GM19468 (cell line): ENCODE measurements at regions not wholly inside any gene's neighbourhood (a gene's known extent, or its start where the extent isn't known, plus 50 kb on each side); places are given as distances from the start of the nearest gene placed in this dataset.
"Not testable (repeated sequence)": the region's sequence is repeated elsewhere in the genome, so short reads cannot be mapped to it uniquely, and the experiment has no call there.

Experiments used
- ATAC-seq: cut with Tn5 transposase; IDR thresholded peaks from one replicate; pipeline ENCODE4 v1.9.1; 2021; ENCODE audit warnings: mild to moderate bottlenecking, moderate library complexity, moderate number of reproducible peaks; ENCODE audit not compliant: unreplicated experiment; ENCODE audit errors: extremely low read depth

GRCh38 chr3:89533275-89533674 is 425.9 kb downstream of the EPHA3 start:
- ATAC-seq = no peak

DNA sequence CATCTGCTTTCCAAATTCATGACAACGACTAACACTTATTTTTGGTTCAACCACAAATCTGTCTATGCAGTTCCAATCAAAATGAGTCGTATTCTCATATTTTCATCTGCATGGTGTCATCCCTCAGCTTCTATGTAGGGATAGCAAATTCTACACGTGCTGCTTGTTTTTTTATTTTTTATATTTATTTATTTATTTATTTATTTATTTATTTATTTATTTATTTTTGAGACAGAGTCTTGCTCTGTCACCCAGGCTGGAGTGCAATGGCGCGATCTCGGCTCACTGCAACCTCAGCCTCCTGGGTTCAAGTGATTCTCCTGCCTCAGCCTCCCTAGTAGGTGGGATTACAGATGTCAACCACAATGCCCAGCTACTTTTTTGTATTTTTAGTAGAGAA is 447.2 kb downstream of the EPHA3 start:
- ATAC-seq = not testable (repeated sequence)

DNA sequence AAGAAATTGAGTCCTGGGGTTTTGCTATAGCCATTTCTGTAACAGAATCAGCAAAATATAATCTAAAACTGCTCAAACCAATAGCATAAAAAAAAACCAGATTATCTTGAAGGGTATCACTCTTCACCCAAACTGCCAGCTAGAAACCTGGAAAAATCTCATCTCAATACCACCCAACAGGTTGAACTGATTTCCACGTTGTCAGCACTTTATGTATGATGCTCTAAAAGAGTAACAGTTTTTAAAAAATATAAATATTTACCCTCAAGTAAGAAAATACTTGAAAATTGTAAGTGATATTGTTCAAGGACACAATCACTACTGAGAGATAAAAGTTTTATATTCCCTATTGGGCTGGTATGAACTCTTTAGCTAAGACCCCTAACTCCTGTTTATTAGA is 451.3 kb downstream of the EPHA3 start:
- ATAC-seq = no peak

- no peak for ATAC-seq
Observed at GRCh38 chr3:89560568-89560967, 453.1 kb downstream of the EPHA3 start.

DNA sequence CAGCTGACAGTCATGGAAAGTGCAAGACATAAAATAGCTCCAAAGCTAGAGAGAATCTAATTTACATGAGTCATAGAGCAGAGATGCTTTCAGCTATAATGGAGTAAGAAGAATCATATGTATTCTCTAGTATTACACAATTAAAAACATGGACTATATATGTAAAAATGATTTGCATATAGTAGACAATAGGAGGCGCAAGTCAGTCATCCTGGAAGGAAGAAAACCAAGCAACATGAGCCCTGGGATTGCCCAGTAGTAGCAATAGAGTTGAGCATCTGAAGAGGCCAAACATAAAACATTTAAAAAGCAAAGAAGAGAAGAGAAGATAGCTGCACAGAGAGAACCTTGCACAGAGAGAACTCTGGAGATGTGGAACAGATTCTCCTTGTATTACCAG is 455.0 kb downstream of the EPHA3 start:
- no peak for ATAC-seq

DNA sequence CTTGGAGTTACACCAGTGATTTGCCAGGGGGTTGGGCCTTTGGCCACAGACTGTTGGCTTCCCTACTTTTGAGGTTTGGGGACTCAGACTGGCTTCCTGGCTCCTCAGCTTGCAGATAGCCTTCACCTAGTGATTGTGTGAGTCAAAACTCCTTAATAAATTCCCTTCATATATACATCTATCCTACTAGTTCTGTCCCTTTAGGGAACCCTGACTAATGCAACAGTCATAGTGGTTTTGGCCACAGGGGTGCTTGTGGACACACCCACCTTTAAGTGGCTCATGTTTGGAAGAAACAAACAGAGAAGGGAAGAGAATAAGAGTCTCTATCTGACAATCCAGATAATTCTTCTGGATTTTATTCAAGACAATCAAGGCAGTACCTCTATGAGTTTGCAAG is 457.7 kb downstream of the EPHA3 start:
- ATAC-seq = no peak

DNA sequence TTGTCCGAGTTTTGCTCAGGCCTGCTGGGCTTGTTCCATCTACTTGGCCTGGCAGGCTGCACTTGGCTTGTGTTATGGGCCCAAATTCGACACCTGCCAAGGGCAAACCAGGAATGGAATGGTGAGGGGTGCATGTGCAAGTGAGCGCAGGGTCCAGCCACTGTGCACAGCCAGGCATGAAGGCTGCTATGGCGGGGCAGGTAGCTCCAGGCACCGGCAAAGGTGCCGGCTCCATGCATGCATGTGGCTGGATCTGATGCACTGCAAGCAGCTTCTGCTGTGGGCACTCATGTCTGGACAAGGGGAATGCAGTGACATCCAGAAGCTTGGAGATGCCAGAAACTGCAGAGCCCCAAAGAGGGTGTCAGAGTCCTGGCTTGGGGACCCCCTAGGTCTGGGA is 463.0 kb downstream of the EPHA3 start:
- no peak for ATAC-seq

DNA sequence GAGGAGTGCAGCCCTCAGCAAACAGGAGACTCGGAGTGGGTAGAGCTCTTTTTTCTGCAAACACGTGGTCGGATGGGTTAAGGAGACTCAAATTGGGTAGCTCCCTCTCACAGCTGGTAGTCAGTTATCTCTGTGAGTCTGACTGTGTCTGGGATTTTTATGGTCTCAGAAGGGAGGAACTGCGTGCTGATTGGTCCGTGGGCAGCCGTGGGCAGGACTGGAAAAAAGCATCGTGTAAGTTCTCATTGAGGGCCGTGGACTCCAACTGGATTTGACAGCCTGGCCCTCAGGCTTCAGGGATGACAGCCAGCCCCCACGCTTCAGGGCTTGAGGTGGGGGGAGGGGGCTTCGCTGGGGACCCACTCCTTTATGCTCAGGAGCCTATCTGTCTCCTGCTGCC is 463.9 kb downstream of the EPHA3 start:
- ATAC-seq = no peak

- no peak for ATAC-seq
Observed at GRCh38 chr3:89571707-89572106, 464.3 kb downstream of the EPHA3 start.

DNA sequence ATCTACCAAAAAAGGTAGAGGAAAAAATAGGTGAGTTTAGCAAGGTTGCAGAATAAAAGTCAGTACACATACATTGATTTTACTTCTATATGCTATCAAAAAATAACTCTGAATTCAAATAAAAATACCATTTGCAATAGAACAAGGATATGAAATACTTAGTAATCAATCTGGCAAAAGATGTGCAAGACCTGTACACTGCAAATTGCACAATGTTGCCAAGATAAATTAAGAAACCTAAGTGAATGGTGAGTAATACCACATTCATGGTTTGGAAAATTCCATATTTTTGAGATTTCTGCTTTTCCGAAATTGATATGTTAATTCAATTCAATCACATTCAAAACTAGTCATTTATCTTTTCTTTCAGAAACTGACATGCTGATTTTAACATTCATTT is 464.8 kb downstream of the EPHA3 start:
- ATAC-seq = no peak

GRCh38 chr3:89576417-89576816 is 469.0 kb downstream of the EPHA3 start:
- no peak for ATAC-seq

GRCh38 chr3:89577637-89578530 is 470.5 kb downstream of the EPHA3 start:
- no peak for ATAC-seq

DNA sequence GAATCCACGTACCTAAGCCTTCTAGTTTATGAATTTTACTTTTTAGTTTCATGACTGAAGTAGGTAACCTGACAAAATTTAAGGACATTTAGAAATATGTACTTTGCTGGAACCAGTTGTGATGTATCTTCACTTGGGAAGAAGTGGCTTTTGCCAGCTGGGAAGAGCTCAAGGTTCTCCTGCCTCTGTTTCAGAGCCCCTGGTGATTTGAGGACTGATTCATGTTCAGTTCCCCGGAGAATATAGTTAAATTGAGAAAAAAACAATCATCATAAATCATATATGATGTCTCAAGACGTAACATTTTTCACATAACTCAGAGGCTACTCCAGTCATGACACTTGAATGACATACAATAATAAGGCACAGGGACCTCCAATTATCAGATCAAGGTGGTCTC is 473.4 kb downstream of the EPHA3 start:
- no peak for ATAC-seq

- no peak for ATAC-seq
Observed at GRCh38 chr3:89584398-89584797, 477.0 kb downstream of the EPHA3 start.

GRCh38 chr3:89586256-89586655 is 478.8 kb downstream of the EPHA3 start:
- ATAC-seq = no peak

DNA sequence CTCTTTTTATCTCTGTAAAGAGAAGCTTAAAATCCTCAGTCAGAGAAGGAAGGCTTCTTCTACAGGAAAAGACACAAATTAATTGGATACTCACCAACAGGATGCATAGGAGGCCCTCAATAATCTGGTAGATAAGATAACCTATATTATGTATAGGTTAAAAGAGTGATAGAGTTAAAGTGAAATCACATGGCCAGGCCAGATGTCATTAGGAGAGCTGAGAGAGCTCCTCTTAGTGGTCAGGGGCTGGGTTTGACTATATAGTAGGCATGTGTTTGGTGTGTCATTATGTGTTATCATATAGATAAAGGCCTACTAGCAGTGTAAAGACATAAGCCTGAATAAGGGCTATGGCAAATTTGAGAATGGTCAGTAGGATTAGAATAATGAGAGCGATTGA is 479.3 kb downstream of the EPHA3 start:
- no peak for ATAC-seq

- no peak for ATAC-seq
Observed at GRCh38 chr3:89606151-89606550, 498.7 kb downstream of the EPHA3 start.

GRCh38 chr3:89612027-89612426 is 504.6 kb downstream of the EPHA3 start:
- ATAC-seq = no peak

- ATAC-seq = no peak
Observed at GRCh38 chr3:89613241-89613640, 505.8 kb downstream of the EPHA3 start.

GRCh38 chr3:89617706-89618105 is 510.3 kb downstream of the EPHA3 start:
- ATAC-seq = no peak

DNA sequence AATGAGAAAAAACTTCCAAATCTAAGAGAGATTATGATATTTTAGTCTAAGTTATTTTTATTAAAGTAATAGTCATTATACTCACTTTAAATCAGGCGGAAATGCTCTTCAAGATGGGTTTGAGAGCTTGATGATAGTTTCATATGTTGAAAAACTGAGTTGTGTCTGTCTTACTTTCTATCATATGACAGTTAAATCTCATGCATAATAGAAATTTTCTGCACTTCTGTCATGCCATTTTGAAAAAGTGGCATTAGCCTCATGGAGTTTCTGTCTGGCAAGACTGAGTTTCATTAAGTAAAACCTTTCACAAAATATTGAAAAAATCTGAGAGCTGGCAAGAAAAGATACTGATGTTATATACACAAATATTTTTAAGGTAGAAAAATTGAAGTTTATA is 511.8 kb downstream of the EPHA3 start:
- no peak for ATAC-seq

DNA sequence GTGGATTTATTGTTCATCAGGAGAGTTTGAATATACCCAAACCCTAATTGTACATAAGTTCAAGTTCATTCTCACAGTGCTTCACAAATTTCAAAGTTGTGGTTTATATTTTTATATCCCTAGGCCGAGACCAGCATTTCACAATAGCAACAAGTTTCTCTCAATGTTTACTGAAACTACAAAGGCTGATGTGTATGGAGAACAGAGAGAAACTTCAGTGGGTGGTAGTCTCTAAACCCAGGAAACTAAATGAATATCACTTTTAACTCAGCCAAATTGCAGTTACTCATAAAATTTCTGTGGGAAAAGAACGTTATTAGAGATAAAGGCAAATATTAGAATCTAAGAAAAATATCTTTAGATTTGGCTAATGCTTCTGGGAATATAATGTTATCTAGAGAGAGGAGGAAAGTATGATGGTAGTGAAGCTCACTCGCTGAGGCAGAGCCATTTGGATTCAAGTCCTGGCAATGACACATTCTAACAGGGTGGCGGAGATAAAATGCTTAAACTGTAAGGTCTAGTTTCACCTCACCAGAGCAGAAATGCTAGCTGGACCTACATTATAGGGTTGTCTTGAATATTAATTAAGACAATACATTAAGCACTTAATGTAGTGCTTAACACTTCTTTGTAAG is 514.8 kb downstream of the EPHA3 start:
- ATAC-seq = no peak
